Endothelial cell of umbilical vein (primary cell): ENCODE measurements at regions not wholly inside any gene's neighbourhood (a gene's known extent, or its start where the extent isn't known, plus 50 kb on each side); places are given as distances from the start of the nearest gene placed in this dataset.

Source experiments
- BruUV-seq: library from RNA; stranded (reverse); fragments of 400-500 nt; replicated peaks from 2 replicates; lab custom pipeline; 2021; lab: Mats Ljungman, UMichigan
- CTCF ChIA-PET: fragments of 300-600, 350-600 bp; sonication (Branson Sonifier 250); formaldehyde crosslinking; loops from one replicate; lab custom pipeline; 2021; ENCODE audit warnings: antibody characterized with exemption, inconsistent platforms; lab: Charles Lee
- POLR2A ChIA-PET: fragments of 300-600, 350-600 bp; sonication (Branson Sonifier 250); formaldehyde crosslinking; loops from one replicate; lab custom pipeline; 2021; ENCODE audit warnings: antibody characterized with exemption, inconsistent platforms; lab: Charles Lee
- DNase-seq: peaks from one replicate; pipeline ENCODE4 v3.0.0-alpha.2; 2011; ENCODE audit warnings: low read depth, low spot score
- FAIRE-seq: peaks from 2 replicates; lab custom pipeline; 2011; peaks lifted over from hg19 to GRCh38; lab: Jason Lieb, UNC
- H2AFZ ChIP-seq: 2 replicates; pipeline ENCODE4 v1.6.0; 2012; ENCODE audit warnings: low read depth, low read length, control low read depth, inconsistent platforms
- H3K27ac ChIP-seq: 2 replicates; pipeline ENCODE4 v1.5.1; 2011; ENCODE audit warnings: low read depth, mild to moderate bottlenecking, control low read depth, low read length, moderate library complexity; ENCODE audit not compliant: insufficient read depth
- H3K27me3 ChIP-seq, 2 experiments: 2 replicates each; pipeline versions ENCODE4 v1.6.0 to v1.6.1; 2011; ENCODE audit warnings: low read length in 2 of 2, mixed read lengths in 1 of 2; ENCODE audit not compliant: control insufficient read depth in 2 of 2, insufficient read depth in 2 of 2
- H3K36me3 ChIP-seq, 2 experiments: 2 replicates in 1 of 2; 3 replicates in 1 of 2; pipeline ENCODE4 v1.5.1; 2011; ENCODE audit warnings: low read length in 2 of 2, mild to moderate bottlenecking in 1 of 2, moderate library complexity in 1 of 2; ENCODE audit not compliant: control insufficient read depth in 2 of 2, insufficient read depth in 2 of 2; ENCODE audit errors: extremely low read depth in 1 of 2
- H3K4me1 ChIP-seq: 3 replicates; pipeline ENCODE4 v1.5.1; 2011; ENCODE audit warnings: mild to moderate bottlenecking, low read length; ENCODE audit not compliant: control insufficient read depth, insufficient read depth; ENCODE audit errors: extremely low read depth
- H3K4me2 ChIP-seq: 2 replicates; pipeline ENCODE4 v1.6.1; 2011; ENCODE audit warnings: low read length, control low read depth, mixed read lengths; ENCODE audit not compliant: insufficient read depth
- H3K4me3 ChIP-seq, 3 experiments: fragments of 200-600 bp in 1 of 3; sonication (generic), shearing (Covaris generic) in 1 of 3; replicated peaks in 1 of 3; 2 replicates each; pipeline ENCODE4 v1.5.1; 2011 to 2016; ENCODE audit warnings: control low read depth in 3 of 3, low read length in 3 of 3, mild to moderate bottlenecking in 2 of 3, inconsistent platforms in 1 of 3, low read depth in 1 of 3, moderate library complexity in 1 of 3; ENCODE audit not compliant: insufficient read depth in 1 of 3
- H3K79me2 ChIP-seq: 2 replicates; pipeline ENCODE4 v1.6.0; 2012; ENCODE audit warnings: low read length, inconsistent platforms; ENCODE audit not compliant: control insufficient read depth, insufficient read depth
- H3K9ac ChIP-seq: replicated peaks from 2 replicates; pipeline ENCODE3; 2011; ENCODE audit warnings: low read length, control low read depth; ENCODE audit not compliant: insufficient read depth; ENCODE audit errors: extremely low read depth
- H3K9me1 ChIP-seq: replicated peaks from 3 replicates; pipeline ENCODE4 v1.6.0; 2011; ENCODE audit warnings: mild to moderate bottlenecking, low read length; ENCODE audit not compliant: control insufficient read depth, insufficient read depth; ENCODE audit errors: extremely low read depth
- H3K9me3 ChIP-seq: replicated peaks from 2 replicates; pipeline ENCODE4 v1.5.1; 2012; ENCODE audit warnings: low read length, inconsistent platforms; ENCODE audit not compliant: control insufficient read depth, insufficient read depth
- H4K20me1 ChIP-seq: replicated peaks from 2 replicates; pipeline ENCODE3; 2011; ENCODE audit warnings: mild to moderate bottlenecking, low read length; ENCODE audit not compliant: control insufficient read depth, insufficient read depth; ENCODE audit errors: extremely low read depth
- CTCF ChIP-seq, 2 donors: IDR thresholded peaks; 1 replicate in 1 of 2; 2 replicates in 1 of 2; pipeline ENCODE4 v1.5.1; 2011; ENCODE audit warnings: low read length in 2 of 2, mild to moderate bottlenecking in 2 of 2, moderate library complexity in 2 of 2, control low read depth in 1 of 2, inconsistent platforms in 1 of 2, low read depth in 1 of 2; ENCODE audit not compliant: insufficient read depth in 1 of 2; ENCODE audit errors: extremely low read depth in 1 of 2
- EZH2 ChIP-seq: IDR thresholded peaks from 2 replicates; pipeline ENCODE4 v1.6.1; 2012; ENCODE audit warnings: borderline replicate concordance, low read depth, mild to moderate bottlenecking, moderate library complexity, low read length, inconsistent platforms; ENCODE audit not compliant: severe bottlenecking
- FOS ChIP-seq: IDR thresholded peaks from 2 replicates; pipeline ENCODE4 v1.6.1; 2011; ENCODE audit warnings: mild to moderate bottlenecking, low read length, moderate library complexity, borderline replicate concordance; ENCODE audit not compliant: insufficient read depth
- GATA2 ChIP-seq: IDR thresholded peaks from 2 replicates; pipeline ENCODE4 v1.7.0; 2011; ENCODE audit warnings: low read depth, mild to moderate bottlenecking, moderate library complexity, mixed read lengths, low read length; ENCODE audit not compliant: insufficient read length, insufficient read depth
- JUN ChIP-seq: IDR thresholded peaks from 2 replicates; pipeline ENCODE4 v1.6.1; 2011; ENCODE audit warnings: borderline replicate concordance, low read depth; ENCODE audit not compliant: insufficient read length, insufficient read depth
- MYC ChIP-seq: IDR thresholded peaks from one replicate; pipeline ENCODE4 v1.6.1; 2011; ENCODE audit warnings: mild to moderate bottlenecking, low read depth, low read length
- POLR2A ChIP-seq: IDR thresholded peaks from 2 replicates; pipeline ENCODE4 v1.6.1; 2012; ENCODE audit warnings: low read depth, mild to moderate bottlenecking, control low read depth, low read length
- POLR2AphosphoS5 ChIP-seq: IDR thresholded peaks from 2 replicates; pipeline ENCODE4 v1.6.1; 2012; ENCODE audit warnings: low read depth, mild to moderate bottlenecking, control low read depth, low read length, moderate library complexity; ENCODE audit not compliant: insufficient read depth
- dilution Hi-C: fragments of 300-500 bp; cut with MboI; formaldehyde crosslinking; loops from one replicate; pipeline ENCODE4 v1.15.0; 2019; ENCODE audit warnings: low sequenced_read_pairs; ENCODE audit not compliant: extremely low pct_ligation_motif_present
- intact Hi-C: fragments of 100-400 bp; cut with micrococcal nuclease; formaldehyde crosslinking; loops from one replicate; pipeline ENCODE4 v1.10.0; 2022
- TF ChIP-seq, protein P1 (sequence below): IDR thresholded peaks from 2 replicates; pipeline ENCODE4 v1.6.1; 2011; ENCODE audit not compliant: insufficient read depth, insufficient read length

- Histone ChIP-seq H3K27ac (no peak overlapping the region), H3K9me1 (no peaks in the 10 kb centered on the region), H2AFZ (no peak overlapping the region), H3K27me3 (peaks cover 0 to 2% of the 10 kb centered on the region in 2 experiments), H4K20me1 (no peaks in the 10 kb centered on the region), H3K79me2 (no peaks in the 10 kb centered on the region), H3K36me3 (no peaks in the 10 kb centered on the region), H3K9me3 (no peaks in the 10 kb centered on the region), H3K4me1 (no peaks in the 10 kb centered on the region), H3K9ac (no peak overlapping the region), H3K4me2 (no peak overlapping the region), H3K4me3 (no peak overlapping the region)
- ChIA-PET CTCF (no interaction called here), POLR2A (no interaction called here)
- no peak for FAIRE-seq
- intact Hi-C loops (no loop called here), dilution Hi-C loops (no loop called here)
- TF ChIP-seq GATA2 (no peak), EZH2 (no peak), JUN (no peak), FOS (no peak), CTCF (IDR thresholded peaks at IDR 0.05; ENCODE audit: extremely low read depth in 1 of 2, insufficient read depth in 1 of 2, low read depth in 1 of 2, low read length in 2 of 2) (no peak), POLR2A (no peak), POLR2AphosphoS5 (no peak), MYC (no peak)
- TF ChIP-seq, protein P1, sequence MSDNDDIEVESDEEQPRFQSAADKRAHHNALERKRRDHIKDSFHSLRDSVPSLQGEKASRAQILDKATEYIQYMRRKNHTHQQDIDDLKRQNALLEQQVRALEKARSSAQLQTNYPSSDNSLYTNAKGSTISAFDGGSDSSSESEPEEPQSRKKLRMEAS: no peak
- no peak for DNase-seq
- BruUV-seq: no TSS peak
Observed at GRCh38 chr10:78272329-78272728, 238.7 kb downstream of the RPS24 start.
